ENCODE measurements at regions not wholly inside any gene's neighbourhood (a gene's known extent, or its start where the extent isn't known, plus 50 kb on each side); places are given as distances from the start of the nearest gene placed in this dataset.

DNA sequence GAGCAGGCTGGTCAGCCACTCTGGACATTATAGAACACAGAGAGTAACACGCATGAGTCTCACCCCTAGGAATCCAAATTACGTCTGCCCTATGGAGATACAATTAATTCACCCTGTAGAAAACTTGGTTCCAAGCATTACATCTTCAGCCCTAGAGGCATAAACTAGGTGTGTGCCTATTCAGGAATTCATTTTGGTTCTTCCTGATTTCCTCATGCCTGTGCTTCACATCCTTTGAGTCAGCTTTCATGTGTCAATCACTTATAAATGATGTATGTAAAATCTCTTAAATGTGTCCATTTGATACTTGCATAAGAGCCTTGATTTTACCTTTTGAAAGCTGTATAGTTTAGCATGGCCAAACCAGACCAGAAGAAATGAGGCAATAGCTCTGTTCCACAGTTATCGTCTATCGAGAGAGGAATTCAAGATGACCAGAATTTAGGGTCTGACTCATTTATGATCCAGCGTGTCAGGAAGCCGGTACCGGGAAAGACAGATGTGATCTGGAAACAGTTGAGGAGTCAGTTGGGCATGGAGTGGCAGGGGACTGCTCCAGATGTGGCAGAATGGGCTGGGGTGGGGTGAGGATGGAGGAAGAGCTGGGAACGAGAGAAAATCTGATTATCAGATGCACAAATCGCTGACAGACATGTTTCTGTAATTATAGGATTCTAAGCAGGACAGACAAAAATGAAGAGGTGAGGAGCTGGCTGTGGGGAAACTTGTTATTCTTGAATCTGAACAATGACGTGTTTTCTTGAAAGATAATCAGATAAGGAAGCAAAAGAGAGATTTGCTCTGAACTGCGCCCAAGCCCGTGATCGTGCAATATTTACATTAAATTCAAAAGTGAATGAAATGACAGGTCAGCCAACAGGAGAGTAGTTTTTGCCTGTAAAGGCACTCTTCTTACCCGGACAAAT is 76.7 kb downstream of the C16orf95 start:
- no peak for TF ChIP-seq EP300 (IDR thresholded peaks at IDR 0.05)
- TF ChIP-seq, protein P1, sequence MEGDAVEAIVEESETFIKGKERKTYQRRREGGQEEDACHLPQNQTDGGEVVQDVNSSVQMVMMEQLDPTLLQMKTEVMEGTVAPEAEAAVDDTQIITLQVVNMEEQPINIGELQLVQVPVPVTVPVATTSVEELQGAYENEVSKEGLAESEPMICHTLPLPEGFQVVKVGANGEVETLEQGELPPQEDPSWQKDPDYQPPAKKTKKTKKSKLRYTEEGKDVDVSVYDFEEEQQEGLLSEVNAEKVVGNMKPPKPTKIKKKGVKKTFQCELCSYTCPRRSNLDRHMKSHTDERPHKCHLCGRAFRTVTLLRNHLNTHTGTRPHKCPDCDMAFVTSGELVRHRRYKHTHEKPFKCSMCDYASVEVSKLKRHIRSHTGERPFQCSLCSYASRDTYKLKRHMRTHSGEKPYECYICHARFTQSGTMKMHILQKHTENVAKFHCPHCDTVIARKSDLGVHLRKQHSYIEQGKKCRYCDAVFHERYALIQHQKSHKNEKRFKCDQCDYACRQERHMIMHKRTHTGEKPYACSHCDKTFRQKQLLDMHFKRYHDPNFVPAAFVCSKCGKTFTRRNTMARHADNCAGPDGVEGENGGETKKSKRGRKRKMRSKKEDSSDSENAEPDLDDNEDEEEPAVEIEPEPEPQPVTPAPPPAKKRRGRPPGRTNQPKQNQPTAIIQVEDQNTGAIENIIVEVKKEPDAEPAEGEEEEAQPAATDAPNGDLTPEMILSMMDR (IDR thresholded peaks at IDR 0.05), result no peak

All from ovary (tissue), 3 donors.